HG03280 (cell line): ENCODE measurements at regions not wholly inside any gene's neighbourhood (a gene's known extent, or its start where the extent isn't known, plus 50 kb on each side); places are given as distances from the start of the nearest gene placed in this dataset.

ENCODE experiments used
- ATAC-seq: cut with Tn5 transposase; IDR thresholded peaks from one replicate; pipeline ENCODE4 v1.9.1; 2021; ENCODE audit warnings: mild to moderate bottlenecking, moderate library complexity; ENCODE audit not compliant: unreplicated experiment

DNA sequence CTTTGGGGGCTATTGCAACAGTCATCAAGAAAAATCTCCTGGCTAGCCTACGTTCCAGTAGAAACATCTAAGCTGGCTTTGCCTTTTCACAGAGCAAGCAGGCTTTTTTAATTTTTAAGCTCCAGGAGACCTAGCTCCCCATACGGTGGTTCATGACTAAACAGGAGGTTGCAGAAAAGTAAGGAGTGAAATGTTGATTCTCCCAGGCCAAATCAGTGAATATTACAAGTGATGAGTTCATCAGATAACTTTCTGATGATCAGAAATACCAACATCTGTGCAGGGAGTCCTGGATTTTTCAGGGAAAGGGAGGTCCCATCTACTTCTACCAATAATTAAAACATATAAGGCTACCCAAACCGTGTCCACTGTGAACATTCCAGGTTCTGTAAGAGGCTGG is 477.3 kb upstream of the CELF2 start:
- no peak for ATAC-seq

DNA sequence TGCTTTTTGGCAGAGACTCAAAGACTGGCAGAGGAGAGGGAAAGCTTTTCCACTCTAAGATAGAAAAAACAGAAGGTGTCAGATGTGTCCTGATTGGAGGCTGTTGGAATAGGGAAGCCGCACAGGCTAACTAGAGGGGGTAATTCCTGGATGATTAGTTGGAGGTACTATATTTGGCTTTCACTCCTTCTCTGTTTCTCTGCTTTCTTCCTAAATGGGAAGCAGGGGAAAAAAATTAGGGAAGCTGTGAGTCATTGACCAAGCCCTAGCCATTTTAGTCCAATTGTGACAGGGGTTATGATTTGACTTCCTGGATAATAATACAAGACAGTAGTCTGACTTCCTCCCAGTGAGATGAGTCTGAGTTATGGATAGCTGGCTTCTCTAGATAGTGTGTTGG is 475.2 kb upstream of the CELF2 start:
- ATAC-seq, result no peak

- ATAC-seq, result no peak
Observed at GRCh38 chr10:10544890-10545289, 472.8 kb upstream of the CELF2 start.

GRCh38 chr10:10545771-10546170 is 471.9 kb upstream of the CELF2 start:
- no peak for ATAC-seq

- ATAC-seq, result no peak
Observed at GRCh38 chr10:10551596-10552301, 465.9 kb upstream of the CELF2 start.

DNA sequence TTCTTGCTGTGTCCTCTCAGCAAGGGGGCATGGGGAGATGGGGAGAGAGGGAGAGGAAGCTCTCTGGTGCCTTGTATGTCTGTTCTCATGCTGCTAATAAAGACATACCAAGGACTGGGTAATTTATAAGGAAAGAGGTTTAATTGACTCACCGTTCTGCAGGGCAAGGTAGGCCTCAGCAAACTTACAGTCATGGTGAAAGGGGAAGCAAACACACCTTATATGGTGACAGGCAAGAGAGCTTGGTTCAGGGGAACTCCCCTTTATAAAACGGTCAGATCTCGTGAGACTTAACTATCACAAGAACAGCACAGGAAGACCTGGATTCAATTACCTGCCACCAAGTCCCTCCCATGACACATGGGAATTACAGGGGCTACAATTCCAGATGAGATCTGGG is 464.7 kb upstream of the CELF2 start:
- ATAC-seq, result no peak

GRCh38 chr10:10564081-10564794 is 453.4 kb upstream of the CELF2 start:
- no peak for ATAC-seq

DNA sequence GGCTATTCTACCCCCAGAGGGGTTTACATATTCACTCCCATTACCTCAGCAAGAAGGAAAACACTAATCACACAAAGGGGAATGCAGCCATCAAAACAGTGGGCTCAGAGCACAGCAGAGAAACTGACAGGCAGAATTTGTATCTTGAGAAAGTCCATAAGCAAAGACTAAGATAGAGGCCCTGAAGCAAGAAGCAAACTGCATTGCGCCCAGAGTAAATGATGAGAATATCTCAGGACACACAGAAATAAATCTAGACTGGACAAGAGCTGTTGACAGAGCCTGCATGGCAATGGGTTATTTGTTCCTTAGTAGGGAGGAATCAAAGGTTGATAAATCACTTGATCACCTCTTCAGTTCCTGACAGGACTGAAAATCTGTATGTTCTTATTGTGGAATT is 440.7 kb upstream of the CELF2 start:
- no peak for ATAC-seq

DNA sequence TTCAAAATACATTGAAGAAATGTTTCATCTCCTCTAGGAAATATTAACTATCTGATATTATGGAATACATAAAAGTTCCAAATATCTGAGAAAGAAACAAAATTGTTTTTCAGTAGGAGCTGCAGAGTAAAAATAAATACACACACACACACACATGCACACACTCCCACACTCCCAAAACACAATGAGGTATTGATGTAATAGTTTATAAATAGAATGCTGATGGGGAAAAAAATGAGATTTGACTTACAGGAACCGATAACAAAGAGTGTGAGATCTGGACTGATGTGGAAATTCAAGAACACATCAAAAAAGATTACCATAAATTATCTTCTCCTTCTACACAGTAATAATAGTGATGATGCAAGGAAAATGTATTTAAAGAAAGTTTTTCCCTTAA is 438.0 kb upstream of the CELF2 start:
- ATAC-seq, result no peak

- ATAC-seq, result no peak
Observed at GRCh38 chr10:10584161-10584560, 433.5 kb upstream of the CELF2 start.

DNA sequence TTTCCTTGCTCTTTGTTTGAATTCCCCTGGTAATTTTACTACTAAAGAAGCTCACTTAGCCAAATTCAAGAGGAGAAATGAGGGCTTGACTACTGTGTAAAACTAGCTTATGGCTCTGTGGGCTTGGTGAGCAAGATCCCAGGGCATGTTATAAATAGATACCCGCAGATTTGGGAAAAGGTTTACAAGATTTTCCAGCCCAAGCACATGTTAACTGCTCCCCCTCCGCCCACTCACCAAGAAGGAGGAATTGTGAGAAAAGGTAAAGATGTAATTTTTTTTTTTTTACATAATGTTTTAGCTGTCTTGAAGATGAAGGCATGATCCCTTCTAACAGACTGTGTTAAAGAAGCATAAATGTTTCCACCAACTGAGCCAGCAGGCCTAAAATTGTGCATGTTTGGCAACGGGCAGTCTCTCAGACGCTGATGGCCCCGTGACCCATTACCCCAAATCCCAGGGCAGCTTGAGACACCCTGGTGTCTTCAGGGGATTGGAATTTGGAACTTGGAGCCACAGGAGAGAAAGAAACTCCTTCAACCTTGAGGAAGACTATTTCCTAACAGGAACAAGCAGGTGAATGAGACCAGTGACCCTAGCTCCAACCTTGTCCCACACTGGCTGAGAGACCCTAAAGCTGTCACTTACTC is 429.8 kb upstream of the CELF2 start:
- ATAC-seq, result no peak

DNA sequence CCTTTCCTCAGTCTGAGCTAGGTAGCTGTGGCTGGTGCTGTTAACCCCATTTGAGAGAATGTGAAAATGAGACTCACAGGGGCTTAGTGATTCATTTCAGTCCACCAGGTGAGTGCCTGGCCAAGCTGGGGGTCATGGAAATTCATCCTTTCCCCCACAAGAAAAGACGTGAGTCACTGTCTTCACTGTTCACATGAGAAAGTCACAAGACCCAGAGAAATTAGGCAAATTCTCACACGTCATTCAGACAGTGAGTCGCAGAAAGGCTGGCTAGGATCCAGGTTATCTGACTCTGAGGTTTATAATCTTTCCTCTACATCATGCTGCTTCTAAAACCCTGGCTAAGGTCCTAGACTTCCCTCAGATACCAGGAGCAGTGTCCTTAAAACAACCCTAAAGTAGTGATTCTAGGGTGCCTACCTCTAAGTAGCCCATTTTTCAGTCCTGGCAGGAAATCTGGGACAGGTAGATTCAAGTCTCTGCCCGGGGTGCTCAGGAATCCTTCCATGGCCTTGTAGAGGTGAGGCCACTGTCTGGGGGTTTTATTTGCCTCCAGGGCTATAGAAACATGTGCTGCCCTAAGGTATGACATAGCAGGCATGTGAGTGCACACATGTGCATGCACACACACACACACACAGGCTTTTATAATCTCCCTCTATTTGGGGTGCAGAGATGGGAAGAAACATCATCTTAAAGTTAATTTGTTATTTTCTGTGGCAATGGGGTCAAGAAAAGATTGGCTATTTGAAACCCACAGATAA is 427.9 kb upstream of the CELF2 start:
- ATAC-seq, result peak; percentile 87

- no peak for ATAC-seq
Observed at GRCh38 chr10:10591715-10592341, 425.8 kb upstream of the CELF2 start.

DNA sequence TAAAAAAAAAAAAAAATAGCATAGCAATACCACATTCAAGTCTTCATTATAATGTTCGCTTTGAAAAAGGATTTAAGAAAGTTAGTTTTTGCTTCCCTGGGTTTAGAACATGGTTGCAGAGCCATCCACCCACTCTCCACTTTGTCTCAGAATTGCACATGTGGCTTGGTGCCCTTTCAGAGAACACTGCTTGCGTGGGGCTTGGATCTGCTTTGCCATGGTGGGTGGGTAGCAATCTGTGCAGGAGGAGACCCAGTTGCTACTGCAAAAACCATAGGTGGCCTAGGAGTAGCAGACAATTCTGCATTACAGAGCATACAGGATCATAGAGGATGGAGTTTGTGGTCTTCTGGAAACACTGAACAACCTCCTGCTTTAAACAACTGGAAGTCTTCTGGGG is 421.4 kb upstream of the CELF2 start:
- no peak for ATAC-seq

GRCh38 chr10:10598297-10598696 is 419.4 kb upstream of the CELF2 start:
- ATAC-seq, result peak; percentile 84

- no peak for ATAC-seq
Observed at GRCh38 chr10:10600004-10600403, 417.7 kb upstream of the CELF2 start.

GRCh38 chr10:10605551-10606081 is 412.1 kb upstream of the CELF2 start:
- no peak for ATAC-seq

GRCh38 chr10:10609379-10609955 is 408.2 kb upstream of the CELF2 start:
- no peak for ATAC-seq

- ATAC-seq, result no peak
Observed at GRCh38 chr10:10610171-10610570, 407.5 kb upstream of the CELF2 start.

GRCh38 chr10:10612151-10612550 is 405.5 kb upstream of the CELF2 start:
- no peak for ATAC-seq
